GM19395 (cell line): ENCODE measurements at regions not wholly inside any gene's neighbourhood (a gene's known extent, or its start where the extent isn't known, plus 50 kb on each side); places are given as distances from the start of the nearest gene placed in this dataset.
"Not testable (repeated sequence)": the region's sequence is repeated elsewhere in the genome, so short reads cannot be mapped to it uniquely, and the experiment has no call there.

Experiments used
- ATAC-seq: cut with Tn5 transposase; IDR thresholded peaks from one replicate; pipeline ENCODE4 v1.9.1; 2021; ENCODE audit warnings: mild to moderate bottlenecking, moderate library complexity; ENCODE audit not compliant: unreplicated experiment

- no peak for ATAC-seq
Observed at GRCh38 chr3:159038405-159038804, 236.6 kb downstream of the MFSD1 start.

GRCh38 chr3:159039286-159039685 lies 237.4 kb downstream of the MFSD1 start:
- ATAC-seq = no peak

DNA sequence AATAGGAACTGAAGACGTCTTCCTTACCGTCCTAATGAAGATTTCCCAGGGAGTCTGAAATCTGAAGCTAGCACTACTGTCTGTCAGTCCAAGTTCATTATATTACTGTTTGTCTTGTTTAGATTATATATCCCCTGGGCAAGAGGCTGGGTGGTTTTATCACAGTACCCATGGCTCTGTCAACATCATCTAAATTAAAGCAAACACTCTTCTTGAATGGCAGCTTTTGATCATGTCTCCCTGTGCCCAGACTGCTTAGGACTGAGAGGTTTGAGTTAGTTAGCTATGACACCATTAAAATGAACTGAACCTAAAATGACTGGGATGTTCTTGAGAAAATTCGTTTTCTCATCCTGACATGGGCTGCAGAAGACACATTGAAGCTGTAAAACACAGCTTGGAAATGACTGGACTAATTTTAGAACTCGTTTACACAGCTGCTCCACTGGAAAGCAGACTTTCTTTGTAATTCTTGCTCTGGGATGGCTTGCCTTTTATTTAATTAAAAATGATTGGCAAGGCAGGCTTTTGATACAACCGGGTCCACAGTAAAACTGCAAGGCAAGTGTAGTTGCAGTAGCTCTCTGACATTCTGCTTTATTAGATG lies 243.5 kb downstream of the MFSD1 start:
- ATAC-seq = no peak

- ATAC-seq = no peak
Observed at GRCh38 chr3:159047361-159047760, 245.5 kb downstream of the MFSD1 start.

GRCh38 chr3:159052494-159052893 lies 250.6 kb downstream of the MFSD1 start:
- not testable (repeated sequence) for ATAC-seq

GRCh38 chr3:159057621-159058020 lies 255.8 kb downstream of the MFSD1 start:
- no peak for ATAC-seq

DNA sequence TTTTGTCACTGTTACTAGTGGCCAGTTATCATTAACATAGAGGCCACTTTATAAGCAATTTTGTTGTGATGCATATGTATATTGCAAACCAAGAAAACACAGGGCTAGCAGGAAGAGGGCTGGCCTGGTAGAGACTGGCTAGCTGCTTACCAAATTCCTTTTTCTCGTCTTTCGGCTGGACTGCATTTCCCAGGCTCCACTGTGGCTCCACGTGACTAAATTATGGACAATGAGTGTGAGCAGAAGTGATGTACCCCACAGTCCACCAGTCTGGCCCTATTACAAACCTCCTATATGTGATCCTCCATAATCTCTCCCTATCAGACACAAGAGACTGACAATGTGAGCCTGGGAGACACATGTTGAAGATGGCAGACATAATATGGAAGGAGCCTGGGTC lies 257.0 kb downstream of the MFSD1 start:
- no peak for ATAC-seq

- no peak for ATAC-seq
Observed at GRCh38 chr3:159059395-159059794, 257.5 kb downstream of the MFSD1 start.

GRCh38 chr3:159062734-159063410 lies 261.0 kb downstream of the MFSD1 start:
- no peak for ATAC-seq

- ATAC-seq = no peak
Observed at GRCh38 chr3:159069091-159069490, 267.2 kb downstream of the MFSD1 start, which contains the start of gene IQCJ. Gene IQCJ, plus strand, starts transcription at chr3:159069319.

- no peak for ATAC-seq
Observed at GRCh38 chr3:159069866-159070425, 268.1 kb downstream of the MFSD1 start.

GRCh38 chr3:159074756-159075701 lies 273.2 kb downstream of the MFSD1 start:
- ATAC-seq = no peak

DNA sequence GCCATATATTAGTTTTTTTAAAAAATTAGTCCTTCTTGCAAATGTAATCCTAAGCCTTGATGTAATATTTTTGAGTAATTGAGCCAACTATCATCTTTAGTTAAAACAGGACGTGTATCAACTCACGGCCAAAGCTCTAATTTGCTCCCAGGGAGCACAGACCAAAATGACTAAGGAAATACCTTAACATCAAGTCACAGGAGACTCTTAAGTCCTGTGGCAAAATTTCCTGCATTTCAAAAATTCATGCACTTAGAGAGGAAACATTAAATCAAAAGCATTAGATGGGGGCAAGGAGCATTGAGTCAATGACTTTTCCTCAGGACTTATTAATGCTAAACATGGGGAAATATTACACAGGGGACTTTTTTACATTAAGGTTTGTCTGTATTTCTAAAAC lies 276.0 kb downstream of the MFSD1 start:
- no peak for ATAC-seq

GRCh38 chr3:159080256-159080655 lies 278.4 kb downstream of the MFSD1 start:
- no peak for ATAC-seq

DNA sequence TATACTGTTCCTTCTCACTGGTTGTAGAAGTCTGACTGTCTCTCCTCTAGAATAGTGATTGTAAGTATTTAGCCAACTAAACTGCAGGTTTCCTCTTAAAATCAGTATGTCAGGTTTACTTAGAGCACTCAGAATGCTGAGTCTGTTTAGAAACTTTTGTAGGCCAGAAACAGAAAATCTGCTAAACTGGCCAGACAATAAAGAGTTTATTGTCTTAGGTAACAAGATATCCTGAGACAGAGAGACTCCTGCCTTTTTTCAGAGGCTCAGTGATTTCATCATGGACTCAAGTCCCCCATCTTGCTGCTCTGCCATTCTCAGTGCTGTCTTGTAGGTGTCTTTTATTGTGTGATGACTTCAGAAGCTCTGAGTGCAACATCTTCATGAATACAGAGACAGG lies 279.0 kb downstream of the MFSD1 start:
- no peak for ATAC-seq

GRCh38 chr3:159082519-159082918 lies 280.7 kb downstream of the MFSD1 start:
- ATAC-seq = no peak

GRCh38 chr3:159091936-159092335 lies 290.1 kb downstream of the MFSD1 start:
- ATAC-seq = no peak

GRCh38 chr3:159102001-159102400 lies 300.1 kb downstream of the MFSD1 start:
- no peak for ATAC-seq

GRCh38 chr3:159112724-159113123 lies 310.9 kb downstream of the MFSD1 start:
- ATAC-seq = no peak

GRCh38 chr3:159113221-159113875 lies 311.5 kb downstream of the MFSD1 start:
- no peak for ATAC-seq

- ATAC-seq = no peak
Observed at GRCh38 chr3:159114582-159114981, 312.7 kb downstream of the MFSD1 start.
